Activated T-cell treated with anti-CD3 and anti-CD28 coated beads, Interleukin-2, amount 50 U/mL, for 1 hour (primary cell): ENCODE measurements at regions not wholly inside any gene's neighbourhood (a gene's known extent, or its start where the extent isn't known, plus 50 kb on each side); places are given as distances from the start of the nearest gene placed in this dataset.
"Not testable (repeated sequence)": the region's sequence is repeated elsewhere in the genome, so short reads cannot be mapped to it uniquely, and the experiment has no call there.

Experiments
- DNase-seq: peaks from one replicate; pipeline ENCODE4 v3.0.0-alpha.2; 2020

DNA sequence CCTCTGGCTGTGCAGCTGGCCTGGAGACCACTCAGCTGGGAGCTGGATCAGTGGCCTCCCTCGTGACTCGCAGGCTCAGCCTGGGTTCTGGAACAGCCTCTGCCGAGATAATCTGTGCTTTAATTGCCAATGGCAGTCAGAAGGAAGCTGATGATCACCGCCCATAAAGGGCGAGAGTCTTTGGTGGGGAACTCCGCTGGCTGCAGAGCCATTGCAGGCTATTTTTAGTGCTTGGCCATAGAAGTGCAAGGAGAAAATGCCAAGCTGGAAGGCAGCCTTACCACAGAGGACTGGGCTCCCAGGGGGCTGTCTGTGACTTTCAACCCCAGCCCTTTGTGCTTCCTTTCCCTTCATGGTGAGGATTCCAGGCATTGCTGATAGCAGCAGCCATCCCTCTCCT is 62.2 kb upstream of the TENM4 start:
- no peak for DNase-seq

- DNase-seq, result no peak
These were observed 60.9 kb upstream of the TENM4 start for GRCh38 chr11:79501707-79502106.

DNA sequence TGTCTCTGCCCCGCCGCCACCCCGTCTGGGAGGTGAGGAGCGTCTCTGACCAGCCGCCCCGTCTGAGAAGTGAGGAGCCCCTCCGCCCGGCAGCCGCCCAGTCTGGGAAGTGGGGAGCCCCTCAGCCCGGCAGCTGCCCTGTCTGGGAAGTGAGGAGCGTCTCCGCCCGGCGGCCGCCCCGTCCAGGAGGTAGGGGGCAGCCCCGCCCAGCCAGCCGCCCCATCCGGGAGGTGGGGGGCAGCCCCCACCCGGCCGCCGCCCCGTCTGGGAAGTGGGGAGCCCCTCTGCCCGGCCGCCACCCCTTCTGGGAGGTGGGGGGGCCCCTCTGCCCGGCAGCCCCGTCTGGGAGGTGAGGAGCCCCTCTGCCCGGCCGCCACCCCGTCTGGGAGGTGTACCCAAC is 59.1 kb upstream of the TENM4 start:
- not testable (repeated sequence) for DNase-seq

DNA sequence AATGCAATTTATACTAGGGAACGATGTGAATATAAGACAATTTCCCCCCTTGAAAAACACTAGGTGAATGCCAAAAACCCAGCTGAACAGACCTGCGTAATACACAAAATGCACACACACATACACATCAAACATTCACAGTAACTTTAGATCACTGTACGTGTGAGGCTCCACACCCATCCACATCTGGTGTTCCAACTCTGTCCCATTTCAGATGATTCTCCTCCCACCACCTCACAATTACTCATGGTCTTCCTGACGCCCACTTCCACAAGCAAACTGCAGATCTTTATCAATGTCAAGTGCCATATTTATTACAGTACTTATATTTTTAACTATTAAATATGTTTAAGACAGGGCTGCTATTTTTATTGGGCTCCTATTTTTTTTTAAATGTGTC is 57.8 kb upstream of the TENM4 start:
- DNase-seq, result no peak

DNA sequence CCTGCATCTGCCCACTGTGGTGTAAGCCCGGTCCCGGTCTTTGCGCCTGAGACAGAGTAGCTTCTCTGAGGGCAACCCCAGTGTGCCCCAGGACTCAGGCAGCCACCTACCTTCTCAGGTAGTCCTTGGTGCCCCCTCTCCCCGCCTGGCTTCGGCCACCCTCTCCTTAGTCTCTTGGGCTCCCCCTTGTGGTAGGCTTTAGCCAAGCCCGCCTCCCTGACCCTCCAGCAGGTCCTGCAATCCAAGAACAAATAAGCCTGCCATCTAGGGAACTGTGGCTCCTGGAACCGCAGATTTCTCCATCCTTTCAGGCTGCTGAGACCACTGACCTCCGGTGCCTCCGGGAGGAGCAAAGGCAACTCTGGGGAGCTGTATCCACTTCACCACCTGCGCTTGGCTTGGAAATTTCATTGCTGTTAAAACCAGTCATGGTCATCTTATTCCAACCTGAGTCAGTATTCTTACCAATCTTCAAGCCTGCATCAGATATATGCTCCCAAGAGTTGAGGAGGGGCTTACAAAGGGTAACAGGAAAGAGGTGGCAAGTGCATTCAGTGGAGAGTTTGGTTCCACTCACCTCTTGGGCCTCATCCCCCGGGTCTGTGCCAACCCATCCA is 52.8 kb upstream of the TENM4 start:
- DNase-seq, result no peak

GRCh38 chr11:79492008-79492407 is 51.2 kb upstream of the TENM4 start:
- no peak for DNase-seq
